ENCODE measurements at regions not wholly inside any gene's neighbourhood (a gene's known extent, or its start where the extent isn't known, plus 50 kb on each side); places are given as distances from the start of the nearest gene placed in this dataset.

- TF ChIP-seq CTCF (IDR thresholded peaks at IDR 0.05; ENCODE audit: low read depth, low read length) = no peak
- DNase-seq (ENCODE audit: low read depth in 2 of 2) = no peak
- no peak overlapping the region for H3K4me3 ChIP-seq (replicated peaks in 1 of 2; ENCODE audit: low read depth in 2 of 2, low read length in 2 of 2)
These were observed 267.6 kb downstream of the IPO8 start for GRCh38 chr12:30428098-30428497.

GRCh38 chr12:30427555-30427954 is 268.1 kb downstream of the IPO8 start:
- no peak for DNase-seq (ENCODE audit: low read depth in 2 of 2)
- H3K4me3 ChIP-seq (replicated peaks in 1 of 2; ENCODE audit: low read depth in 2 of 2, low read length in 2 of 2) = no peak overlapping the region
- TF ChIP-seq CTCF (IDR thresholded peaks at IDR 0.05; ENCODE audit: low read depth, low read length) = no peak

- TF ChIP-seq CTCF (IDR thresholded peaks at IDR 0.05; ENCODE audit: low read depth, low read length) = no peak
- H3K4me3 ChIP-seq (replicated peaks in 1 of 2; ENCODE audit: low read depth in 2 of 2, low read length in 2 of 2) = no peak overlapping the region
- no peak for DNase-seq (ENCODE audit: low read depth in 2 of 2)
These were observed 270.2 kb downstream of the IPO8 start for GRCh38 chr12:30425445-30425844.

GRCh38 chr12:30423330-30423729 is 272.3 kb downstream of the IPO8 start:
- no peak for TF ChIP-seq CTCF (IDR thresholded peaks at IDR 0.05; ENCODE audit: low read depth, low read length)
- DNase-seq (ENCODE audit: low read depth in 2 of 2) = no peak
- no peak overlapping the region for H3K4me3 ChIP-seq (replicated peaks in 1 of 2; ENCODE audit: low read depth in 2 of 2, low read length in 2 of 2)

GRCh38 chr12:30422844-30423243 is 272.8 kb downstream of the IPO8 start:
- DNase-seq (ENCODE audit: low read depth in 2 of 2) = no peak
- H3K4me3 ChIP-seq (replicated peaks in 1 of 2; ENCODE audit: low read depth in 2 of 2, low read length in 2 of 2) = no peak overlapping the region
- TF ChIP-seq CTCF (IDR thresholded peaks at IDR 0.05; ENCODE audit: low read depth, low read length) = no peak

GRCh38 chr12:30420561-30420960 is 275.1 kb downstream of the IPO8 start:
- peak; percentile 46 to 83 for DNase-seq (ENCODE audit: low read depth in 2 of 2)
- no peak overlapping the region for H3K4me3 ChIP-seq (replicated peaks in 1 of 2; ENCODE audit: low read depth in 2 of 2, low read length in 2 of 2)
- TF ChIP-seq CTCF (IDR thresholded peaks at IDR 0.05; ENCODE audit: low read depth, low read length) = no peak

- TF ChIP-seq CTCF (IDR thresholded peaks at IDR 0.05; ENCODE audit: low read depth, low read length) = no peak
- peak; percentile 90 to 99 for DNase-seq (ENCODE audit: low read depth in 2 of 2)
These were observed 277.9 kb downstream of the IPO8 start for GRCh38 chr12:30417697-30418231.

More at GRCh38 chr12:30417697-30418231, 277.9 kb downstream of the IPO8 start:
- peak overlapping the region in 1 of 2 donors; percentile 12 for H3K4me3 ChIP-seq (replicated peaks in 1 of 2; ENCODE audit: low read depth in 2 of 2, low read length in 2 of 2)
